GM11168 (cell line): ENCODE measurements at regions not wholly inside any gene's neighbourhood (a gene's known extent, or its start where the extent isn't known, plus 50 kb on each side); places are given as distances from the start of the nearest gene placed in this dataset.

Source experiments
- in situ Hi-C: fragments of 300-500 bp; cut with MboI; formaldehyde crosslinking; loops from one replicate; pipeline ENCODE4 v1.12.0; 2022; ENCODE audit warnings: low sequenced_read_pairs; ENCODE audit not compliant: unreplicated experiment

- in situ Hi-C loops = no loop called here
Measured at GRCh38 chr6:24010133-24010532, 115.9 kb upstream of the NRSN1 start.

- in situ Hi-C loops = no loop called here
Measured at GRCh38 chr6:24016286-24016685, 109.7 kb upstream of the NRSN1 start.

- in situ Hi-C loops = no loop called here
Measured at GRCh38 chr6:24016857-24017256, 109.2 kb upstream of the NRSN1 start.

GRCh38 chr6:24019393-24019792 is 106.6 kb upstream of the NRSN1 start:
- in situ Hi-C loops = no loop called here

GRCh38 chr6:24019830-24020229 is 106.2 kb upstream of the NRSN1 start:
- in situ Hi-C loops = no loop called here

GRCh38 chr6:24026050-24026449 is 100.0 kb upstream of the NRSN1 start:
- in situ Hi-C loops = no loop called here

GRCh38 chr6:24031496-24031895 is 94.5 kb upstream of the NRSN1 start:
- in situ Hi-C loops = no loop called here

- in situ Hi-C loops = no loop called here
Measured at GRCh38 chr6:24032896-24033688, 92.9 kb upstream of the NRSN1 start.

- in situ Hi-C loops = no loop called here
Measured at GRCh38 chr6:24043848-24044247, 82.2 kb upstream of the NRSN1 start.

- in situ Hi-C loops = no loop called here
Measured at GRCh38 chr6:24051942-24052589, 73.9 kb upstream of the NRSN1 start.

GRCh38 chr6:24052590-24052961 is 73.4 kb upstream of the NRSN1 start:
- in situ Hi-C loops = no loop called here

- in situ Hi-C loops = no loop called here
Measured at GRCh38 chr6:24053057-24053456, 73.0 kb upstream of the NRSN1 start.

GRCh38 chr6:24054388-24054787 is 71.6 kb upstream of the NRSN1 start:
- in situ Hi-C loops = no loop called here

- in situ Hi-C loops = no loop called here
Measured at GRCh38 chr6:24056567-24056966, 69.4 kb upstream of the NRSN1 start.

GRCh38 chr6:24057030-24057429 is 69.0 kb upstream of the NRSN1 start:
- in situ Hi-C loops = no loop called here

GRCh38 chr6:24060982-24061754 is 64.8 kb upstream of the NRSN1 start:
- in situ Hi-C loops = loop anchor here (10.0 kb wide), 1 partner anchor 144 kb away; no protein-coding TSS in a partner anchor

- in situ Hi-C loops = loop anchor here (10.0 kb wide), 1 partner anchor 141 kb away; no protein-coding TSS in a partner anchor
Measured at GRCh38 chr6:24064106-24064505, 61.9 kb upstream of the NRSN1 start.

- in situ Hi-C loops = loop anchor here (10.0 kb wide), 1 partner anchor 140 kb away; no protein-coding TSS in a partner anchor
Measured at GRCh38 chr6:24064832-24065231, 61.2 kb upstream of the NRSN1 start.

GRCh38 chr6:24069526-24069925 is 56.5 kb upstream of the NRSN1 start:
- in situ Hi-C loops = loop anchor here (10.0 kb wide), 1 partner anchor 135 kb away; no protein-coding TSS in a partner anchor

- in situ Hi-C loops = no loop called here
Measured at GRCh38 chr6:24072038-24072746, 53.8 kb upstream of the NRSN1 start.
